OCI-LY1 (cell line): ENCODE measurements at regions not wholly inside any gene's neighbourhood (a gene's known extent, or its start where the extent isn't known, plus 50 kb on each side); places are given as distances from the start of the nearest gene placed in this dataset.
A peak's percentile ranks its signal among the peaks of the same experiment; 100 is the strongest.

Source experiments
- H2AFZ ChIP-seq: fragments of 200-600 bp; sonication (generic), shearing (Covaris generic); 2 replicates; pipeline ENCODE4 v1.6.0; 2014; ENCODE audit warnings: antibody characterized with exemption, mild to moderate bottlenecking, low read length
- H3F3A ChIP-seq: fragments of 200-600 bp; sonication (generic), shearing (Covaris generic); 2 replicates; pipeline ENCODE4 v1.6.0; 2014; ENCODE audit warnings: mild to moderate bottlenecking, antibody characterized with exemption, low read length, moderate library complexity; ENCODE audit not compliant: insufficient read depth
- H3K27ac ChIP-seq: fragments of 200-600 bp; sonication (generic); 2 replicates; pipeline ENCODE4 v1.5.1; 2014; ENCODE audit warnings: low read length, mixed run types, mild to moderate bottlenecking, low read depth; ENCODE audit not compliant: poor library complexity, severe bottlenecking
- H3K27me3 ChIP-seq: fragments of 200-600 bp; sonication (generic); 2 replicates; pipeline ENCODE4 v1.6.0; 2014; ENCODE audit warnings: antibody characterized with exemption, mild to moderate bottlenecking, low read length, moderate library complexity; ENCODE audit not compliant: insufficient read depth
- H3K36me3 ChIP-seq: fragments of 200-600 bp; sonication (generic); 2 replicates; pipeline ENCODE4 v1.6.1; 2014; ENCODE audit warnings: mild to moderate bottlenecking, antibody characterized with exemption, low read length, moderate library complexity, mixed read lengths; ENCODE audit not compliant: insufficient read depth
- H3K4me1 ChIP-seq: fragments of 200-600 bp; sonication (generic); 2 replicates; pipeline ENCODE4 v1.5.1; 2014; ENCODE audit warnings: mild to moderate bottlenecking, low read length, moderate library complexity; ENCODE audit not compliant: insufficient read depth, severe bottlenecking
- H3K4me2 ChIP-seq: fragments of 200-600 bp; sonication (generic), shearing (Covaris generic); 2 replicates; pipeline ENCODE4 v1.6.1; 2014; ENCODE audit warnings: low read length
- H3K4me3 ChIP-seq: fragments of 200-600 bp; sonication (generic); 2 replicates; pipeline ENCODE4 v1.5.1; 2014; ENCODE audit warnings: low read length, low read depth, mild to moderate bottlenecking, mixed read lengths; ENCODE audit not compliant: poor library complexity, severe bottlenecking
- H3K79me2 ChIP-seq: fragments of 200-600 bp; shearing (Covaris generic); 2 replicates; pipeline ENCODE4 v1.6.1; 2016; ENCODE audit warnings: mixed run types, low read length, mixed read lengths; ENCODE audit not compliant: insufficient read depth
- H3K9ac ChIP-seq: fragments of 200-600 bp; sonication (generic), shearing (Covaris generic); 2 replicates; pipeline ENCODE4 v1.6.1; 2014; ENCODE audit warnings: mild to moderate bottlenecking, low read length, mixed read lengths
- H3K9me2 ChIP-seq: fragments of 200-600 bp; sonication (generic), shearing (Covaris generic); 2 replicates; pipeline ENCODE4 v1.6.1; 2014; ENCODE audit warnings: low read depth, mild to moderate bottlenecking, low read length, mixed read lengths
- H3K9me3 ChIP-seq: fragments of 200-600 bp; shearing (Covaris generic); 2 replicates; pipeline ENCODE4 v1.6.1; 2014; ENCODE audit warnings: low read length, mixed read lengths
- H4K20me1 ChIP-seq: fragments of 200-600 bp; sonication (generic), shearing (Covaris generic); 2 replicates; pipeline ENCODE4 v1.6.0; 2016; ENCODE audit warnings: mild to moderate bottlenecking, low read length; ENCODE audit not compliant: insufficient read depth
- CTCF ChIP-seq: fragments of 200-600 bp; sonication (generic), shearing (Covaris generic); IDR thresholded peaks from 2 replicates; pipeline ENCODE4 v1.5.1; 2017; ENCODE audit warnings: mild to moderate bottlenecking, antibody characterized with exemption, low read length, moderate library complexity, mixed read lengths
- EZH2 ChIP-seq: fragments of 200-600 bp; sonication (generic), shearing (Covaris generic); IDR thresholded peaks from 2 replicates; pipeline ENCODE4 v1.8.0; 2017; ENCODE audit warnings: borderline replicate concordance, mixed run types, mild to moderate bottlenecking, antibody characterized with exemption, low read length, moderate library complexity, mixed read lengths

- Histone ChIP-seq H3K27ac (no peak overlapping the region), H3K4me1 (no peaks in the 10 kb centered on the region), H3K4me2 (no peak overlapping the region), H4K20me1 (no peaks in the 10 kb centered on the region), H3K9me2 (no peaks in the 10 kb centered on the region), H3F3A (no peaks in the 10 kb centered on the region), H3K27me3 (no peaks in the 10 kb centered on the region), H2AFZ (no peak overlapping the region), H3K79me2 (no peaks in the 10 kb centered on the region), H3K9me3 (no peaks in the 10 kb centered on the region), H3K36me3 (no peaks in the 10 kb centered on the region), H3K4me3 (no peak overlapping the region), H3K9ac (no peak overlapping the region)
- no peak for TF ChIP-seq EZH2
These were observed 1660.4 kb upstream of the MIR17HG start for GRCh38 chr13:89687066-89687465.

GRCh38 chr13:89688918-89689317 lies 1658.6 kb upstream of the MIR17HG start:
- no peaks in the 10 kb centered on the region for H3K79me2 ChIP-seq
- no peak for TF ChIP-seq EZH2
- no peak overlapping the region for H3K4me3 ChIP-seq
- no peaks in the 10 kb centered on the region for H3K9me3 ChIP-seq
- H3K36me3 ChIP-seq = no peaks in the 10 kb centered on the region
- H3K4me2 ChIP-seq = no peak overlapping the region
- no peak overlapping the region for H3K9ac ChIP-seq
- H3K27ac ChIP-seq = no peak overlapping the region
- no peaks in the 10 kb centered on the region for H3K27me3 ChIP-seq
- H2AFZ ChIP-seq = no peak overlapping the region
- no peaks in the 10 kb centered on the region for H3K4me1 ChIP-seq
- H4K20me1 ChIP-seq = no peaks in the 10 kb centered on the region
- H3F3A ChIP-seq = no peaks in the 10 kb centered on the region
- no peaks in the 10 kb centered on the region for H3K9me2 ChIP-seq

- H3K27ac ChIP-seq = no peak overlapping the region
- no peak for TF ChIP-seq CTCF
- TF ChIP-seq EZH2 = no peak
- no peak overlapping the region for H2AFZ ChIP-seq
- no peaks in the 10 kb centered on the region for H3K36me3 ChIP-seq
- H3K4me2 ChIP-seq = no peak overlapping the region
- no peaks in the 10 kb centered on the region for H3K27me3 ChIP-seq
- H3K9ac ChIP-seq = no peak overlapping the region
- H3K4me3 ChIP-seq = no peak overlapping the region
- H3K9me2 ChIP-seq = no peaks in the 10 kb centered on the region
- no peaks in the 10 kb centered on the region for H3K4me1 ChIP-seq
- H3F3A ChIP-seq = no peaks in the 10 kb centered on the region
- H3K9me3 ChIP-seq = no peaks in the 10 kb centered on the region
- H3K79me2 ChIP-seq = no peaks in the 10 kb centered on the region
- no peaks in the 10 kb centered on the region for H4K20me1 ChIP-seq
These were observed 1653.0 kb upstream of the MIR17HG start for GRCh38 chr13:89694451-89694850.

GRCh38 chr13:89695343-89696257 lies 1651.9 kb upstream of the MIR17HG start:
- no peak overlapping the region for H3K4me3 ChIP-seq
- peak; percentile 78 for TF ChIP-seq CTCF
- no peak for TF ChIP-seq EZH2
- H3K36me3 ChIP-seq = no peaks in the 10 kb centered on the region
- H2AFZ ChIP-seq = no peak overlapping the region
- no peaks in the 10 kb centered on the region for H3K27me3 ChIP-seq
- H3K79me2 ChIP-seq = no peaks in the 10 kb centered on the region
- H3K27ac ChIP-seq = no peak overlapping the region
- no peaks in the 10 kb centered on the region for H3K4me1 ChIP-seq
- no peaks in the 10 kb centered on the region for H3F3A ChIP-seq
- H3K9me3 ChIP-seq = no peaks in the 10 kb centered on the region
- no peak overlapping the region for H3K9ac ChIP-seq
- H3K4me2 ChIP-seq = no peak overlapping the region
- no peaks in the 10 kb centered on the region for H4K20me1 ChIP-seq
- H3K9me2 ChIP-seq = no peaks in the 10 kb centered on the region
